IMR-90 (cell line): ENCODE measurements at regions not wholly inside any gene's neighbourhood (a gene's known extent, or its start where the extent isn't known, plus 50 kb on each side); places are given as distances from the start of the nearest gene placed in this dataset.
A peak's percentile ranks its signal among the peaks of the same experiment; 100 is the strongest.

Experiments
- ATAC-seq: fragments of 200-7000 bp; cut with Tn5 transposase; 2 replicates; pipeline ENCODE4 v1.9.1; 2020; ENCODE audit warnings: low read depth, mild to moderate bottlenecking, moderate library complexity
- BruUV-seq: library from RNA; stranded (reverse); fragments of 400-500 nt; replicated peaks from 2 replicates; lab custom pipeline; 2021; lab: Mats Ljungman, UMichigan
- CTCF ChIA-PET: fragments of 300-600 bp; formaldehyde crosslinking; extraction: SDS; loops from one replicate; lab custom pipeline; 2021; ENCODE audit warnings: antibody characterized with exemption; lab: Yijun Ruan, JAX
- POLR2A ChIA-PET: fragments of 300-600 bp; sonication (Branson Sonifier 250); formaldehyde crosslinking; loops from one replicate; lab custom pipeline; 2022; ENCODE audit warnings: antibody characterized with exemption; ENCODE audit not compliant: unreplicated experiment; lab: Charles Lee
- DNase-seq: peaks from one replicate; pipeline ENCODE4 v3.0.0; 2013
- H2AFZ ChIP-seq: replicated peaks from 2 replicates; pipeline ENCODE3; 2013; ENCODE audit warnings: low read length, mild to moderate bottlenecking; ENCODE audit not compliant: poor library complexity
- H2AK5ac ChIP-seq: 2 replicates; pipeline ENCODE4 v1.6.1; 2013; ENCODE audit warnings: low read depth, low read length, inconsistent platforms
- H2AK9ac ChIP-seq: replicated peaks from 2 replicates; pipeline ENCODE3; 2013; ENCODE audit warnings: mild to moderate bottlenecking, low read depth, low read length, moderate library complexity; ENCODE audit not compliant: poor library complexity
- H2BK120ac ChIP-seq: 2 replicates; pipeline ENCODE4 v1.6.1; 2013; ENCODE audit warnings: low read depth, low read length, inconsistent platforms
- H2BK15ac ChIP-seq: 3 replicates; pipeline ENCODE4 v1.6.1; 2013; ENCODE audit warnings: low read depth, low read length, inconsistent platforms
- H2BK20ac ChIP-seq: 2 replicates; pipeline ENCODE4 v1.6.1; 2013; ENCODE audit warnings: low read depth, mild to moderate bottlenecking, inconsistent platforms, low read length, moderate library complexity
- H2BK5ac ChIP-seq: 2 replicates; pipeline ENCODE4 v1.6.1; 2013; ENCODE audit warnings: mild to moderate bottlenecking, low read depth, low read length, inconsistent platforms; ENCODE audit not compliant: poor library complexity, severe bottlenecking
- H3K14ac ChIP-seq: replicated peaks from 2 replicates; pipeline ENCODE4 v1.6.1; 2013; ENCODE audit warnings: low read depth, low read length, inconsistent platforms
- H3K18ac ChIP-seq: 2 replicates; pipeline ENCODE4 v1.6.1; 2013; ENCODE audit warnings: low read depth, low read length, control low read depth
- H3K23ac ChIP-seq: 2 replicates; pipeline ENCODE4 v1.6.1; 2013; ENCODE audit warnings: low read depth, low read length, inconsistent platforms
- H3K27ac ChIP-seq: 2 replicates; pipeline ENCODE4 v1.5.1; 2013; ENCODE audit warnings: mild to moderate bottlenecking, control low read depth, low read length; ENCODE audit not compliant: insufficient read depth
- H3K27me3 ChIP-seq: 2 replicates; pipeline ENCODE4 v1.6.1; 2013; ENCODE audit warnings: low read length; ENCODE audit not compliant: control insufficient read depth, insufficient read depth
- H3K36me3 ChIP-seq: 2 replicates; pipeline ENCODE4 v1.6.1; 2013; ENCODE audit warnings: low read length, mixed read lengths; ENCODE audit not compliant: control insufficient read depth, insufficient read depth
- H3K4ac ChIP-seq: 2 replicates; pipeline ENCODE4 v1.6.1; 2013; ENCODE audit warnings: low read depth, low read length, inconsistent platforms
- H3K4me1 ChIP-seq: 2 replicates; pipeline ENCODE4 v1.6.1; 2013; ENCODE audit warnings: low read length, mixed read lengths; ENCODE audit not compliant: control insufficient read depth, insufficient read depth
- H3K4me2 ChIP-seq: 2 replicates; pipeline ENCODE4 v1.6.1; 2013; ENCODE audit warnings: low read depth, mild to moderate bottlenecking, control low read depth, low read length, moderate library complexity
- H3K4me3 ChIP-seq: 2 replicates; pipeline ENCODE4 v1.5.1; 2013; ENCODE audit warnings: low read depth, mild to moderate bottlenecking, control low read depth, low read length, moderate library complexity; ENCODE audit not compliant: insufficient read depth
- H3K56ac ChIP-seq: 2 replicates; pipeline ENCODE4 v1.6.1; 2013; ENCODE audit warnings: low read length, inconsistent platforms; ENCODE audit not compliant: insufficient read depth; ENCODE audit errors: extremely low read depth
- H3K79me1 ChIP-seq, 2 experiments: 2 replicates each; pipeline ENCODE4 v1.6.1; 2013; ENCODE audit warnings: low read length in 2 of 2, inconsistent platforms in 1 of 2, low read depth in 1 of 2
- H3K9ac ChIP-seq: 2 replicates; pipeline ENCODE4 v1.6.1; 2013; ENCODE audit warnings: low read depth, low read length, control low read depth
- H3K9me1 ChIP-seq: 2 replicates; pipeline ENCODE4 v1.6.1; 2013; ENCODE audit warnings: low read length, inconsistent platforms; ENCODE audit not compliant: insufficient read depth
- H3K9me3 ChIP-seq: 2 replicates; pipeline ENCODE4 v1.6.1; 2013; ENCODE audit warnings: low read length; ENCODE audit not compliant: control insufficient read depth, insufficient read depth
- H4K20me1 ChIP-seq: 2 replicates; pipeline ENCODE4 v1.6.1; 2013; ENCODE audit warnings: low read length, inconsistent platforms; ENCODE audit not compliant: insufficient read depth
- H4K5ac ChIP-seq: 2 replicates; pipeline ENCODE4 v1.6.1; 2013; ENCODE audit warnings: mild to moderate bottlenecking, low read depth, low read length, control low read depth
- H4K8ac ChIP-seq, 2 experiments: 2 replicates each; pipeline ENCODE4 v1.6.1; 2013; ENCODE audit warnings: low read depth in 2 of 2, low read length in 2 of 2, control low read depth in 1 of 2, inconsistent platforms in 1 of 2
- H4K91ac ChIP-seq: 2 replicates; pipeline ENCODE4 v1.6.1; 2013; ENCODE audit warnings: low read depth, low read length, inconsistent platforms; ENCODE audit not compliant: insufficient read depth
- ELK1 ChIP-seq: fragments of 150-350 bp; IDR thresholded peaks from 2 replicates; pipeline ENCODE4 v1.6.1; 2016; ENCODE audit warnings: low read depth, mild to moderate bottlenecking, low read length, moderate library complexity, borderline replicate concordance
- MAFK ChIP-seq: IDR thresholded peaks from 2 replicates; pipeline ENCODE4 v1.6.1; 2012; ENCODE audit warnings: low read depth, low read length, improper control_type of control experiment
- MXI1 ChIP-seq: IDR thresholded peaks from 2 replicates; pipeline ENCODE4 v1.6.1; 2012; ENCODE audit warnings: low read depth, mild to moderate bottlenecking, low read length, moderate library complexity, borderline replicate concordance
- POLR2A ChIP-seq: IDR thresholded peaks from 2 replicates; pipeline ENCODE4 v1.6.1; 2012; ENCODE audit warnings: mild to moderate bottlenecking, low read depth, low read length
- WGBS, 2 experiments: methylation state at CpG; one replicate each; pipeline versions ENCODE4 v1.1.5 to v1.1.7; 2013; ENCODE audit warnings: missing lambda C conversion rate in 2 of 2; ENCODE audit not compliant: insufficient read length in 1 of 2; ENCODE audit errors: extremely low coverage in 2 of 2; 5-methylcytosine and 5-hydroxymethylcytosine counted together
- dilution Hi-C: fragments of 300-500 bp; cut with HindIII; formaldehyde crosslinking; loops from one replicate; pipeline ENCODE4 v1.14.3; 2018; ENCODE audit warnings: low sequenced_read_pairs; ENCODE audit not compliant: unreplicated experiment
- in situ Hi-C: fragments of 300-500 bp; cut with MboI; formaldehyde crosslinking; loops from 3 replicates; pipeline ENCODE4 v1.14.3; 2019; ENCODE audit warnings: low sequenced_read_pairs, inconsistent platforms, mixed read lengths
- intact Hi-C: fragments of 100-400 bp; cut with micrococcal nuclease; formaldehyde crosslinking; loops from 2 replicates; pipeline ENCODE4 v1.10.0; 2022

GRCh38 chr6:6418421-6418820, 98.0 kb upstream of the F13A1 start:
- Histone ChIP-seq H2BK20ac (no peak overlapping the region), H3K9me1 (no peaks in the 10 kb centered on the region), H3K36me3 (no peaks in the 10 kb centered on the region), H4K8ac (no peak overlapping the region), H2AK5ac (no peak overlapping the region), H3K79me1 (no peaks in the 10 kb centered on the region), H2BK5ac (no peak overlapping the region), H3K4me1 (no peaks in the 10 kb centered on the region), H3K27me3 (no peaks in the 10 kb centered on the region), H3K56ac (no peak overlapping the region), H3K23ac (no peak overlapping the region), H3K9ac (no peak overlapping the region), H3K9me3 (peaks cover 14% of the 10 kb centered on the region), H4K91ac (no peak overlapping the region), H2BK15ac (no peak overlapping the region), H3K4me2 (no peak overlapping the region), H2AFZ (no peak overlapping the region), H3K27ac (no peak overlapping the region), H2AK9ac (no peak overlapping the region), H3K14ac (no peak overlapping the region), H3K4me3 (no peak overlapping the region), H4K5ac (no peak overlapping the region), H2BK120ac (no peak overlapping the region), H3K4ac (no peak overlapping the region), H3K18ac (no peak overlapping the region), H4K20me1 (no peaks in the 10 kb centered on the region)
- no CpG with 5 or more reads among the region's 3 CpGs for WGBS, 2 experiments
- intact Hi-C loops, result no loop called here
- no TSS peak for BruUV-seq
- ATAC-seq, result no peak
- ChIA-PET CTCF (no interaction called here), POLR2A (no interaction called here)
- no peak for DNase-seq
- dilution Hi-C loops, result no loop called here
- TF ChIP-seq POLR2A, result no peak
- no peak for TF ChIP-seq ELK1
- TF ChIP-seq MAFK, result peak; percentile 74
- no peak for TF ChIP-seq MXI1
- in situ Hi-C loops, result no loop called here
